ENCODE measurements at regions not wholly inside any gene's neighbourhood (a gene's known extent, or its start where the extent isn't known, plus 50 kb on each side); places are given as distances from the start of the nearest gene placed in this dataset.

GRCh38 chr2:121034551-121034950, 250.5 kb downstream of the TFCP2L1 start:
- TF ChIP-seq CTCF (conservative IDR thresholded peaks at IDR 0.05; ENCODE audit: low read depth, low read length) (no peak), EZH2phosphoT487 (IDR thresholded peaks at IDR 0.05; ENCODE audit: borderline replicate concordance, low read length) (no peak)

Data from PC-3 (cell line).